Neural cell (in vitro differentiated cells): ENCODE measurements at regions not wholly inside any gene's neighbourhood (a gene's known extent, or its start where the extent isn't known, plus 50 kb on each side); places are given as distances from the start of the nearest gene placed in this dataset.
A peak's percentile ranks its signal among the peaks of the same experiment; 100 is the strongest.

ENCODE experiments used
- H2AFZ ChIP-seq: fragments of 200-600, 300-800 bp; sonication (generic), shearing (Covaris generic); 2 replicates; pipeline ENCODE4 v1.6.0; 2014; ENCODE audit warnings: low read depth, mild to moderate bottlenecking, antibody characterized with exemption, low read length, moderate library complexity
- H3F3A ChIP-seq: fragments of 200-600 bp; shearing (Covaris generic); 2 replicates; pipeline ENCODE4 v1.6.1; 2016; ENCODE audit warnings: mild to moderate bottlenecking, moderate library complexity, mixed read lengths, antibody characterized with exemption, low read length; ENCODE audit not compliant: insufficient read depth, poor library complexity, severe bottlenecking
- H3K27ac ChIP-seq: fragments of 200-600, 300-800 bp; sonication (generic), shearing (Covaris generic); 2 replicates; pipeline ENCODE4 v1.5.1; 2014; ENCODE audit warnings: mild to moderate bottlenecking, low read length, moderate library complexity
- H3K27me3 ChIP-seq: fragments of 300-800, 200-600 bp; sonication (generic), shearing (Covaris generic); 2 replicates; pipeline ENCODE4 v1.6.0; 2014; ENCODE audit warnings: mild to moderate bottlenecking, low read depth, low read length, moderate library complexity; ENCODE audit not compliant: insufficient read depth
- H3K36me3 ChIP-seq: fragments of 300-800, 200-600 bp; sonication (generic), shearing (Covaris generic); 2 replicates; pipeline ENCODE4 v1.5.1; 2014; ENCODE audit warnings: mild to moderate bottlenecking, antibody characterized with exemption, low read length, moderate library complexity; ENCODE audit not compliant: insufficient read depth
- H3K4me2 ChIP-seq: fragments of 300-800, 200-600 bp; sonication (generic), shearing (Covaris generic); 2 replicates; pipeline ENCODE4 v1.6.0; 2014; ENCODE audit warnings: mild to moderate bottlenecking, low read length
- H3K4me3 ChIP-seq: fragments of 300-800, 200-600 bp; sonication (generic), shearing (Covaris generic); 2 replicates; pipeline ENCODE4 v1.5.1; 2014; ENCODE audit warnings: mild to moderate bottlenecking, low read length, moderate library complexity
- H3K79me2 ChIP-seq: fragments of 200-600 bp; shearing (Covaris generic); replicated peaks from 2 replicates; pipeline ENCODE4 v1.6.0; 2014; ENCODE audit warnings: mild to moderate bottlenecking, low read length, moderate library complexity; ENCODE audit not compliant: insufficient read depth
- H3K9ac ChIP-seq: fragments of 300-800, 200-600 bp; sonication (generic), shearing (Covaris generic); 2 replicates; pipeline ENCODE4 v1.6.1; 2016; ENCODE audit warnings: mild to moderate bottlenecking, low read length, mixed read lengths
- H3K9me2 ChIP-seq: fragments of 200-600 bp; shearing (Covaris generic); 2 replicates; pipeline ENCODE4 v1.6.1; 2016; ENCODE audit warnings: mild to moderate bottlenecking, low read length, mixed read lengths; ENCODE audit not compliant: insufficient read depth
- H3K9me3 ChIP-seq: fragments of 200-600, 300-800 bp; sonication (generic), shearing (Covaris generic); 2 replicates; pipeline ENCODE4 v1.6.1; 2016; ENCODE audit warnings: mild to moderate bottlenecking, mixed run types, low read length, moderate library complexity, mixed read lengths
- H4K20me1 ChIP-seq: fragments of 200-600 bp; shearing (Covaris generic); 2 replicates; pipeline ENCODE4 v1.6.1; 2016; ENCODE audit warnings: mild to moderate bottlenecking, mixed run types; ENCODE audit not compliant: insufficient read depth
- CTCF ChIP-seq: fragments of 450-650 bp; IDR thresholded peaks from 2 replicates; pipeline ENCODE4 v1.5.1; 2014; ENCODE audit warnings: antibody characterized with exemption, mild to moderate bottlenecking, moderate library complexity; ENCODE audit not compliant: poor library complexity, severe bottlenecking
- EP300 ChIP-seq: fragments of 450-650 bp; conservative IDR thresholded peaks from 2 replicates; pipeline ENCODE4 v1.6.1; 2014; ENCODE audit warnings: antibody characterized with exemption, mild to moderate bottlenecking, moderate library complexity; ENCODE audit not compliant: poor library complexity, severe bottlenecking
- EZH2 ChIP-seq: fragments of 200-600, 300-800 bp; shearing (Covaris generic), sonication (generic); IDR thresholded peaks from 2 replicates; pipeline ENCODE4 v1.6.1; 2014; ENCODE audit warnings: antibody characterized with exemption, low read length, borderline replicate concordance, mild to moderate bottlenecking; ENCODE audit not compliant: insufficient read depth, poor library complexity, severe bottlenecking
- MXI1 ChIP-seq: fragments of 450-650 bp; conservative IDR thresholded peaks from 2 replicates; pipeline ENCODE4 v1.6.1; 2014; ENCODE audit warnings: antibody characterized with exemption, mild to moderate bottlenecking; ENCODE audit not compliant: poor library complexity, severe bottlenecking
- POLR2AphosphoS5 ChIP-seq: IDR thresholded peaks from 2 replicates; pipeline ENCODE4 v1.6.1; 2012
- REST ChIP-seq: IDR thresholded peaks from 2 replicates; pipeline ENCODE4 v1.6.1; 2012; ENCODE audit warnings: borderline replicate concordance
- SMC3 ChIP-seq: fragments of 450-650 bp; conservative IDR thresholded peaks from 2 replicates; pipeline ENCODE4 v1.6.1; 2014; ENCODE audit warnings: antibody characterized with exemption, mild to moderate bottlenecking, moderate library complexity; ENCODE audit not compliant: poor library complexity
- TAF1 ChIP-seq: IDR thresholded peaks from 2 replicates; pipeline ENCODE4 v1.6.1; 2012; ENCODE audit warnings: low read depth

- H3F3A ChIP-seq = no peaks in the 10 kb centered on the region
These were observed 212.2 kb upstream of the ROBO1 start for GRCh38 chr3:79979990-79980389.

GRCh38 chr3:79976466-79976865 lies 208.7 kb upstream of the ROBO1 start:
- no peak for TF ChIP-seq EZH2
- no peak for TF ChIP-seq POLR2AphosphoS5
- TF ChIP-seq EP300 = peak; percentile 23
- no peak for TF ChIP-seq MXI1
- TF ChIP-seq CTCF = no peak
- no peak for TF ChIP-seq TAF1
- no peak for TF ChIP-seq REST
- Histone ChIP-seq H3K9me3 (no peaks in the 10 kb centered on the region), H4K20me1 (no peaks in the 10 kb centered on the region), H3K79me2 (no peaks in the 10 kb centered on the region), H3K27ac (no peak overlapping the region), H3K9me2 (no peaks in the 10 kb centered on the region), H3K9ac (no peak overlapping the region), H3F3A (no peaks in the 10 kb centered on the region), H3K36me3 (no peaks in the 10 kb centered on the region), H3K27me3 (no peaks in the 10 kb centered on the region), H2AFZ (no peak overlapping the region), H3K4me3 (no peak overlapping the region), H3K4me2 (no peak overlapping the region)

More at GRCh38 chr3:79979990-79980389, 212.2 kb upstream of the ROBO1 start:
- no peak overlapping the region for H3K27ac ChIP-seq
- H3K79me2 ChIP-seq = no peaks in the 10 kb centered on the region
- H3K9me3 ChIP-seq = no peaks in the 10 kb centered on the region
- H3K27me3 ChIP-seq = no peaks in the 10 kb centered on the region
- H2AFZ ChIP-seq = no peak overlapping the region
- TF ChIP-seq MXI1 (no peak), CTCF (no peak), REST (no peak), POLR2AphosphoS5 (no peak), TAF1 (no peak), EZH2 (no peak), EP300 (no peak), SMC3 (no peak)
- no peak overlapping the region for H3K4me2 ChIP-seq
- no peak overlapping the region for H3K4me3 ChIP-seq
- no peaks in the 10 kb centered on the region for H3K36me3 ChIP-seq
- H3K9me2 ChIP-seq = no peaks in the 10 kb centered on the region
- no peak overlapping the region for H3K9ac ChIP-seq
- H4K20me1 ChIP-seq = no peaks in the 10 kb centered on the region
